HCT116 (cell line): ENCODE measurements at regions not wholly inside any gene's neighbourhood (a gene's known extent, or its start where the extent isn't known, plus 50 kb on each side); places are given as distances from the start of the nearest gene placed in this dataset.

Source experiments
- ATF3 ChIP-seq: IDR thresholded peaks from 2 replicates; pipeline ENCODE4 v1.6.1; 2012
- CTCF ChIP-seq, 3 experiments: fragments of 200-600 bp in 1 of 3; sonication (generic) in 1 of 3; IDR thresholded peaks in 2 of 3; conservative IDR thresholded peaks in 1 of 3; 2 replicates each; pipeline ENCODE4 v1.5.1; 2012 to 2017; ENCODE audit warnings: low read depth in 2 of 3, low read length in 2 of 3, antibody characterized with exemption in 1 of 3, borderline replicate concordance in 1 of 3, control low read depth in 1 of 3, mild to moderate bottlenecking in 1 of 3, mixed read lengths in 1 of 3, mixed run types in 1 of 3, moderate library complexity in 1 of 3; ENCODE audit not compliant: insufficient read depth in 1 of 3
- EGR1 ChIP-seq: IDR thresholded peaks from 2 replicates; pipeline ENCODE4 v1.6.1; 2012; ENCODE audit warnings: low read depth
- ELF1 ChIP-seq: IDR thresholded peaks from 2 replicates; pipeline ENCODE4 v1.6.1; 2012; ENCODE audit warnings: low read depth, borderline replicate concordance
- EZH2 ChIP-seq: fragments of 200-600 bp; sonication (generic); IDR thresholded peaks from 2 replicates; pipeline ENCODE4 v1.6.1; 2017; ENCODE audit warnings: antibody characterized with exemption, mixed run types
- MAX ChIP-seq: IDR thresholded peaks from 2 replicates; pipeline ENCODE4 v1.6.1; 2012
- POLR2A ChIP-seq: IDR thresholded peaks from 2 replicates; pipeline ENCODE4 v1.7.0; 2011; ENCODE audit warnings: borderline replicate concordance; ENCODE audit not compliant: insufficient read depth, insufficient read length; ENCODE audit errors: extremely low read depth
- POLR2AphosphoS5 ChIP-seq: IDR thresholded peaks from 2 replicates; pipeline ENCODE4 v1.6.1; 2011; ENCODE audit warnings: mild to moderate bottlenecking, low read depth, low read length, moderate library complexity
- REST ChIP-seq: IDR thresholded peaks from 2 replicates; pipeline ENCODE4 v1.6.1; 2012; ENCODE audit warnings: low read depth
- ZBTB33 ChIP-seq: IDR thresholded peaks from 2 replicates; pipeline ENCODE4 v1.6.1; 2011; ENCODE audit warnings: mild to moderate bottlenecking, low read length, moderate library complexity; ENCODE audit not compliant: insufficient replicate concordance; ENCODE audit errors: extremely low read depth
- ZFX ChIP-seq: fragments of 450-650 bp; IDR thresholded peaks from 2 replicates; pipeline ENCODE4 v1.6.1; 2017

GRCh38 chr20:63077705-63078104, 70.9 kb upstream of the BHLHE23 start:
- TF ChIP-seq CTCF (IDR thresholded peaks at IDR 0.05 in 2 of 3, conservative IDR thresholded peaks at IDR 0.05 in 1 of 3; ENCODE audit: borderline replicate concordance in 1 of 3, insufficient read depth in 1 of 3, low read depth in 2 of 3, low read length in 2 of 3): no peak
- no peak for TF ChIP-seq MAX
- no peak for TF ChIP-seq ZBTB33
- no peak for TF ChIP-seq POLR2A
- TF ChIP-seq POLR2AphosphoS5: no peak
- no peak for TF ChIP-seq EGR1
- no peak for TF ChIP-seq ELF1
- no peak for TF ChIP-seq REST
- no peak for TF ChIP-seq EZH2
- no peak for TF ChIP-seq ZFX
- no peak for TF ChIP-seq ATF3
